Osteocyte (in vitro differentiated cells): ENCODE measurements at regions not wholly inside any gene's neighbourhood (a gene's known extent, or its start where the extent isn't known, plus 50 kb on each side); places are given as distances from the start of the nearest gene placed in this dataset.

ENCODE experiments used
- DNase-seq: peaks from one replicate; pipeline ENCODE4 v3.0.0; 2021; ENCODE audit warnings: mixed read lengths; ENCODE audit not compliant: unreplicated experiment; ENCODE audit errors: extremely low spot score
- H3K27ac Mint-ChIP-seq: one replicate; pipeline ENCODE4 v1.8.0; 2021; ENCODE audit warnings: mild to moderate bottlenecking, mixed read lengths; ENCODE audit not compliant: unreplicated experiment
- H3K27me3 Mint-ChIP-seq: one replicate; pipeline ENCODE4 v1.8.0; 2021; ENCODE audit warnings: mixed read lengths; ENCODE audit not compliant: unreplicated experiment
- H3K36me3 Mint-ChIP-seq: one replicate; pipeline ENCODE4 v1.8.0; 2021; ENCODE audit warnings: mixed read lengths; ENCODE audit not compliant: unreplicated experiment
- H3K4me1 Mint-ChIP-seq: one replicate; pipeline ENCODE4 v1.8.0; 2021; ENCODE audit warnings: mixed read lengths; ENCODE audit not compliant: unreplicated experiment
- H3K4me3 Mint-ChIP-seq: one replicate; pipeline ENCODE4 v1.8.0; 2021; ENCODE audit warnings: mild to moderate bottlenecking, moderate library complexity, mixed read lengths; ENCODE audit not compliant: unreplicated experiment
- H3K9me3 Mint-ChIP-seq: one replicate; pipeline ENCODE4 v1.8.0; 2021; ENCODE audit warnings: mixed read lengths; ENCODE audit not compliant: unreplicated experiment
- CTCF ChIP-seq: fragments of 200-600 bp; sonication (generic); IDR thresholded peaks from 2 replicates; pipeline ENCODE4 v1.5.0; 2021; ENCODE audit warnings: antibody characterized with exemption, mild to moderate bottlenecking, moderate library complexity

GRCh38 chr2:217724471-217724870 lies 278.3 kb downstream of the TNS1 start:
- no peak for TF ChIP-seq CTCF
- Mint-ChIP-seq H3K4me3 (no peak overlapping the region), H3K36me3 (no peaks in the 10 kb centered on the region), H3K9me3 (peaks cover 4% of the 10 kb centered on the region), H3K27ac (no peak overlapping the region), H3K27me3 (no peaks in the 10 kb centered on the region), H3K4me1 (peaks cover 14% of the 10 kb centered on the region)
- DNase-seq: no peak

- TF ChIP-seq CTCF: no peak
- H3K9me3 Mint-ChIP-seq: peaks cover 4% of the 10 kb centered on the region
- H3K36me3 Mint-ChIP-seq: no peaks in the 10 kb centered on the region
- peaks cover 10% of the 10 kb centered on the region for H3K4me1 Mint-ChIP-seq
- no peaks in the 10 kb centered on the region for H3K27me3 Mint-ChIP-seq
- H3K27ac Mint-ChIP-seq: no peak overlapping the region
- no peak for DNase-seq
- H3K4me3 Mint-ChIP-seq: no peak overlapping the region
These were observed 278.8 kb downstream of the TNS1 start for GRCh38 chr2:217723981-217724380.

- no peak for TF ChIP-seq CTCF
- Mint-ChIP-seq H3K27ac (no peak overlapping the region), H3K27me3 (peaks cover 2% of the 10 kb centered on the region), H3K36me3 (no peaks in the 10 kb centered on the region), H3K4me1 (peaks cover 2% of the 10 kb centered on the region), H3K9me3 (peaks cover 4% of the 10 kb centered on the region), H3K4me3 (no peak overlapping the region)
- DNase-seq: no peak
These were observed 279.8 kb downstream of the TNS1 start for GRCh38 chr2:217722883-217723472.

GRCh38 chr2:217717646-217718045 lies 285.1 kb downstream of the TNS1 start:
- peaks cover 23% of the 10 kb centered on the region for H3K4me1 Mint-ChIP-seq
- DNase-seq: no peak
- H3K27me3 Mint-ChIP-seq: peaks cover 2% of the 10 kb centered on the region
- H3K9me3 Mint-ChIP-seq: peaks cover 8% of the 10 kb centered on the region
- TF ChIP-seq CTCF: no peak
- H3K27ac Mint-ChIP-seq: no peak overlapping the region
- no peak overlapping the region for H3K4me3 Mint-ChIP-seq
- H3K36me3 Mint-ChIP-seq: no peaks in the 10 kb centered on the region

GRCh38 chr2:217715484-217715883 lies 287.3 kb downstream of the TNS1 start:
- H3K27ac Mint-ChIP-seq: no peak overlapping the region
- H3K4me1 Mint-ChIP-seq: peaks cover 43% of the 10 kb centered on the region

More at GRCh38 chr2:217715484-217715883, 287.3 kb downstream of the TNS1 start:
- Mint-ChIP-seq H3K36me3 (no peaks in the 10 kb centered on the region), H3K4me3 (no peak overlapping the region), H3K27me3 (peaks cover 2% of the 10 kb centered on the region), H3K9me3 (peaks cover 5% of the 10 kb centered on the region)
- TF ChIP-seq CTCF: no peak
- DNase-seq: no peak
